HG03095 (cell line): ENCODE measurements at regions not wholly inside any gene's neighbourhood (a gene's known extent, or its start where the extent isn't known, plus 50 kb on each side); places are given as distances from the start of the nearest gene placed in this dataset.

ENCODE experiments used
- ATAC-seq: cut with Tn5 transposase; IDR thresholded peaks from one replicate; pipeline ENCODE4 v1.9.1; 2021; ENCODE audit warnings: moderate library complexity; ENCODE audit not compliant: unreplicated experiment

GRCh38 chr4:128416921-128417320 lies 129.3 kb upstream of the PGRMC2 start:
- no peak for ATAC-seq

DNA sequence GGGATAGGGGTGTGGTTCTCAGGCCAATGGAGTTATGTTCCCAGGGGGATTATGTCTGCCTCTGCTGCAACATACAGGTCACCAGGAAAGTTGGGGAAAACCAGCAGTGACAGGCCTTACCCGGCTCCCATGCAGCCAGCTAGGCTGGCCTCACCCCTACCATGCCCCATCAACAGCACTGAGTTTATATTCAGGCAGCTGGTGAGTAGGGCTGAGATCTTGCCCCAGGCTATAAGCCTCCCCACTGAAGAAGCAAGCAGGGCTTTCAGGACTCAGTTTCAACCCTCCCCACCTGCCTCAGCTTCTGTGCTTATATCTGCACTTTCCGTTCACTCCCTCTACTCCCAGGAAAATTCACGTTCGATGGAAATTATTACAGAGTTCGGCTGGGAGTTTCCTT lies 122.4 kb upstream of the PGRMC2 start:
- ATAC-seq = no peak

- ATAC-seq = no peak
These were observed 116.0 kb upstream of the PGRMC2 start for GRCh38 chr4:128403586-128403985.

GRCh38 chr4:128394778-128395177 lies 107.2 kb upstream of the PGRMC2 start:
- no peak for ATAC-seq

DNA sequence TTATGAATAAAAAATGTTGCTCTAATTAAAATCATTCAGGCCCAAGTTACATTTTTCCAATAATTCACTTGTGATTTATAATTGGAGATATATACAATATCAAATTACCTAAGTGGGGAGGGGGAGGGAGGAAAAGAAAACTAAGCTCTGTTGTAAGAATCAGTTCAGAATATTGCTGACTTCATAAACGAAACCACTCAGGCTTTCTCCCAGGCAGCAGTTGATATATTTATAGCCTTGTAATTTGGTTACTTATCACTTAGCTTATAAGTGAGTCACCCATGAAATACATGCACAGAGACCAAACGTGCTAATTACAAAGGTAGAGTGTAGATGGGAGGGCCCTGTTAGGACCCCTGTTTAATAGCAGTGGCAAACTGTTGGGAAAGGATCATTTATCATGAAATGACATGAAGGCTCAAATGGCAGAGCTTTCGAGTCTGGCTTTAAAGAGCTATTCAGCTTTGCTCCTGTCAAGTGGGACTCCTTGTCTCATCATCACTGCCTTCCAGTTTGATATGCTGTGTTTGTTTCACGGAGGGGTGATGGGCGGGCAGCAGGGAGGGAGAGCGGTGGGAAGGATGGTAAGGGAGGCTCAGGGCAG lies 105.6 kb upstream of the PGRMC2 start:
- ATAC-seq = peak; percentile 83

DNA sequence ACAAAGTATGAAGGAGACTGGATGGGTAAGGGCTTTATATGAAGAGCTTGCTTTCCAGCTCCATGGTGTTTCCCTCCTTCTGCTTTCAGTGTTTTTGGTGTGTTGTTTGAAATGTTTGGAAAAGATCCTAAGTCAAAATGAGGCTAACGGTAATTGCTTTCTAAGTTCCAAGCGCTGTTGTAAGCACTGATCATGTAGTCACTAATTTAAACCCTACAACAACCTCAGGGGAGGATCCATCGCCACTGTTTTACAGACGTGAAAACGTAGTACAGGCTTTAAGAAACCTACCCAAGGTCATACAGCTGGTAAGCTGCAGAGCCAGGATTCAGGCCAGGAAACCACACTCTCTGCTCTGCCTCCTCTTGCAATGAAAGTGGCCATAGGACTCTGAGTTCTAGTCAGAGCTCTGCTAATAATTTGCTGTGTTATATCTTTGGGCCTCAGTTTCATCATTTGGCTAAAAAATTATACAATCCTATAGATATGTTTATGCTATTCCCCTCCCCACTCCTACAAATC lies 102.9 kb upstream of the PGRMC2 start:
- ATAC-seq = no peak

DNA sequence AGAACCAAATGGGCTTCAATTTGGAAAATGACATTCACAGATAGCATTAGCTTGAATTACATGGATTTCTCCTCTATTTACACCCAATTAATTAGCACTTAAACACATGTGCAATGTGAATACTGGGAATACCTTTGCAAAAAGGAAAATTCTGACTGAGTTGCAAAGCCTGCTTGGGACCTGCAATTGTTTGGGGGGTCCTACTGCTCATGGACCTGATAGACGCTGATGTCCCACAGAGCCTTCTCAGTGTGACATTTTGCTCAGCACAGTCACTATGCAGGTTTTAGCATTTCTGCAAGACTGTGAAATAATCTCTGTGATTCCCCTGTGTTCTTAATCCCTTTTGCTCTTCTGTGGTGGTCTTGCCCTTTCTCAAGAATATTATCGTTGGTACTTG lies 101.2 kb upstream of the PGRMC2 start:
- no peak for ATAC-seq

DNA sequence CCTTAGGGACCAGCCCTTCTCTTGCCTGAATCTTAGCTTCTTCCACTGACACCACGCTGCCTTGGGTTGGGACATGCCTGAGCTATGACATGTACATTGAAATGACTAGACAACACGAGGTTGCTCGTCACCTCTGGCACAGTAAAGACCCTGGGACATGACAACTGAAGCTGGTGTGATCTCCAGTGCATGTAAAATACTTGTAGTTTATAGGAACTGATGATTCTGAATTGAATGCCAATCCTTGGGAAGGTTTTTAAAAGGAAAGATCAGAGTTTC lies 100.7 kb upstream of the PGRMC2 start:
- ATAC-seq = no peak

GRCh38 chr4:128387600-128388351 lies 100.2 kb upstream of the PGRMC2 start:
- ATAC-seq = no peak

DNA sequence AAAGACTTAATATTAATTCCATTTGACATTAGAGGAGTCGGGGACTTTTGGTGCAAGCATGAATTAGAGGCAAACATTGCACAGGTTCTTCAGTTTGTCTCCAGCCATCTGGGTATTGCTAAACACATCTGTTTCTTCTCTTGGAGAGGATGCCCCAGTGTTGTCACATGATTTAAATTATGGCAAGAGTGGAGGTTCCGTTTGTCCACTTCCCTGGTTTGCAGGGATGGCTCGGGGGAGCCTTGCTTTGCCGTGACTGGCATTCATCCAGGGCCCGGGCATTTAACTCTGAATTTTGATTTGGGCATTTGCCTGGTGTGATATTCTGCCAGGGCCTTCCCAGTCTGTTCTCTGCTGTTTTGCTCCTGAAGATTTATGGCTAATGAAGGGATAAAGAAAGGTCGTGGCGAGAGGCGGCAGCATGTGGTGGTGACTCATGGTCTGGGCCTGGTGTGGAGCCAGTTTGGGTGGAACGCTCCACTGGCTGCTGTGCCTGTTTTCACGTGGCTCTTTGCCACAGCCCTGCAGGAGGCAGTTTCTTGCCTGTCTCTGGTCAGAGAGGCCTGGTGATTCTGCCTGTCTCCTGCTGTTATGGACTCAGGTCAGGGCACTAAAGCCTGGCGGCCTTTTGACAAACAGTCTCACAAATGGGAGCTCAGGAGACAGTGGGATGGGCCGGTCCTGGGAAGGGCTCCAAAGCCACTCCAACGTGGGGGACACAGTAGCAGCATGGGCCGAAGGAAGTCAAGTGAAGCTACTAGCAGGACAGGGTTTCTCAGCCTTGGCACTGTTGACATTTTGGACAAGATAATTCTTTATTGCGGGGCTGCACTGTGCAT lies 99.4 kb upstream of the PGRMC2 start:
- no peak for ATAC-seq

DNA sequence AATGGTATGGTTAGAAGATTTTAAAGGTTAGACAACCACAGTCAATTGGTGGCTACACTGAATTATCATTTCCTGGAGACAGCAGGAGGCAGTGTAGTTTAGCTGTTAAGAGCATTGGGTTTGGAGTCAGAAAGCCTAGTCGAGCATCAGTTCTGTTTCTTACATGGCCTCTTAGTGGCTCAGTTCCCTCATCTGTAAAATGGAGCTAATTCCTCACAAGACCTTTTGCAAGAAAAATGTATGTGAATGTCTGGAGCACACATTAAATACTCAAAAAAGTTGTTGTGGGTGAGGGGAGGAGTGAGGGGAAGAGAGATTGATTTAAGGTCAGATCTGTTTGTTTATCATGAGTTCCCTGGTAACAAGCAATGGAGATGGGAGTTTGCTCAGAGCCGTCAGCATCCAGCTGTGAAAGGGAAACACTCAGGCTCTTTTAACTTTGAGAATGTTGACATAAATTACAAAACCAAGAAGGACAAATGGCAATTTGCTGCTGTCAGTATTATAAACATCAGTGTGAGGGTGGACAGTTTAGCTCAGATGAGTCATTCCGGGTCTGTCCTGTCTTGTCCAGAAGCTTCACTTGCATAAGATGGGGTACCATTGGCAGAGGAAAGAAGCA lies 98.2 kb upstream of the PGRMC2 start:
- no peak for ATAC-seq

DNA sequence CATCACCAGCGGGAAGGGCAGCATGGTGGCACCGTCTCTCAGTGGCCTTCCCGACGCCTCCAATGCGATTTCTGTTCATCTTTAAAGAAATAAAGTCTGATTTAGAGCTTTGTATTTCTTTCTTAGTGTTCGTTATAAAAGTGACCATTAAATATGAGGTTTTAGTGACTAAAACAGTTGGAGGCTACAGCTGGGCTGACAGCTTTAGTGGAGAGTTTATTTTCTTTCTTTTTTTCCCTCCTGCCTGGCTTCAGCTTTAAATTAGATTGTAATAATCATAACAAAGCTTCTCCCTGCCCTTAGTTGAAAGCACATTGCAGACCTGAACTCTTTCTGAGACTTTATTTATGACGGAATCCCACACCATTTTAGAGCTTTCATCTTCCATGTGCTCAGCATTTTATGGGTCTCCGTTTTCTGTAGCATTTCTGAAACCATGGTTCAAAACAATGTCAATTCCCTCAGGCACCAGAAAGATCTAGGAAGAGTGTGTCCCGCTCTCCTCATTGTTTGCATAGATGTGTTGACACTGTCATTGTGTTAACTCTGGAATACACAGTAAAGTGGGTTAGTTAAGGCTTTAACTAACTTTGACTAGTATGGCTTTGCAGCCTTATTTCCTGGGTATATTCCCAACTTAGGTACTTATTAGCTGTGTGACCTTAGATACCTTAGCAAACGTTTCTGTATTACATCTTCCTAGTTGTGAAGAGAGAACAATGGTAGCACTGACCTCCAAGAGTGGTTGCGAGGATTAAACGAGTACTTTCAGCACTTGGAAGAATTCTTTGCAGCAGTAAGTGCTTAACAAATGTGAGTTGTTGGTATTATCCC lies 97.4 kb upstream of the PGRMC2 start:
- no peak for ATAC-seq

DNA sequence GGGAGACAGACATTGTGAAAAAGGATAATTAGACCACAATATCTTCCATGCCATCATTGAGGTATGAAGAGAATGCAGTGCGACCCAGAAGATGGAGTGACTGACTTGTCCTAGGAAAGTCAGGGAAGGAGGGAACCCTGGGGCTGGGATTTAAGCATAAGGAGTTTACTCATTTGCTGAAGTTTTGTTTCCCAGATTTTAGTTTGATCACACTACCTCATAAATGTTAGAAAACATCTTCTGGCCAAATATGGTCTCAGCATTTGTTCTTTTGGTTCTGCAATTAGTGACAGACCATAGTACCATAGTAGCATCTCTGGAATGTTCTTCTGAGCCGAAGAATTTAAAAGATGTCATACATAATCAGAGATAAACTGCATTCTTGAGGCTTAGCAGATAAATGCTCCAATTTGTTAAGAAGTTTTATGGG lies 96.5 kb upstream of the PGRMC2 start:
- ATAC-seq = no peak

GRCh38 chr4:128381748-128382559 lies 94.3 kb upstream of the PGRMC2 start:
- no peak for ATAC-seq

DNA sequence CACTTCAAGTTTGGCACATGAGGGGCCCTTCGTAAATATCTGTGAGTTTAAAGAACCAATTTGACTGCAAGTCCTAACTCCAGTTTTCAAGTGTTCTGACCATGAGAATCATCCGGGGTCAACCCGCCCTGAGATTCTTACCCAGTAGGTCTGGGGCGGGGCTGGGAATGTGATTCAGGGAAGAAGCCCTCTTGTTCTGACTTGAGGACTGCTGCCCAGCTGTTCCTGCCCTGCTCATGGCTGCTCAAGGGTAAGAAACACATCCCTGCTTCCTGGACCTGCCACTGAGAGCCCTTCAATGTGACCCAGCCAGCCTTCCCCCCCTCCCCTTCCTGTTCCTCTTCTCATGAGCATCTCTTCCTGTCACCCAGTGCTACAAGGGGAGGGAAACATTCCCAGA lies 92.7 kb upstream of the PGRMC2 start:
- ATAC-seq = no peak

DNA sequence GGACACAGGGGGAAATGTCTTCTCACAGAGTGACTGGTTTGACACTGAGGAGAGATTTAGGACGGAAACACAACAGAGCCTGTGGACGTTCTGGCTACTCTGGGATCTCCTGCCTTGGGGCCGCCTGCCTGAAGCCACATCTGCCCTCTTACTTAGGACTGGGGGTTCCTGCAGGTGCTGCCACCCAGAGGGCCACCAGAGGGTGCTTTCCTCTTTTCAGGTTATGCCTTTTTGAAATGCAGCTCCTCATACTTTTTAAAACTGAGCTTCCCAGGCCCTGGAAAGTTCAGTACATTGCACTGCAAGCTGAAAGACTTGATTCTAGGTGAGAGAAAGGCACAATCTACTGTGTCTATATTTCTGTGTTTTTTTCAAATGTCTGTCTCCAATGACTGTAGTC lies 92.2 kb upstream of the PGRMC2 start:
- no peak for ATAC-seq

DNA sequence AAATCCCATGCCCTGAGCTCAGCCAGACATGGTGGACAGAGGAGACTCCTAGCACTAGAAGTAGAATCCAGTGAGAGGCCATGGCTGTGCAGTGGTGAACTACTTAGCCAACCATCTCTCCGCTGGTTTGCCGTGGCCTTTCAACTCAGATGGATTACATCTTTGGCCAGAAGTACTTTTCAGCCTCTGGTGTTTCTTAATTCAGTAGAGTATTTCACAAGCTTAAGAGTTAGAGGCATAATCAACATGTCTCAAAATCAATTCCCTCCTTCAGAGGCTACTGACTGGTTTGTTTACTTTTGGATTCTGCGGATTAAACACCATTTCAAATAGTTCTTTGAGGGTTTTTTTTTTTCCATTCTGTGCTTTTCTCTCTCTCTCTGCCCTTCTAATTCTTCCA lies 91.1 kb upstream of the PGRMC2 start:
- no peak for ATAC-seq

GRCh38 chr4:128376958-128377357 lies 89.3 kb upstream of the PGRMC2 start:
- no peak for ATAC-seq

GRCh38 chr4:128376303-128376702 lies 88.7 kb upstream of the PGRMC2 start:
- ATAC-seq = no peak

DNA sequence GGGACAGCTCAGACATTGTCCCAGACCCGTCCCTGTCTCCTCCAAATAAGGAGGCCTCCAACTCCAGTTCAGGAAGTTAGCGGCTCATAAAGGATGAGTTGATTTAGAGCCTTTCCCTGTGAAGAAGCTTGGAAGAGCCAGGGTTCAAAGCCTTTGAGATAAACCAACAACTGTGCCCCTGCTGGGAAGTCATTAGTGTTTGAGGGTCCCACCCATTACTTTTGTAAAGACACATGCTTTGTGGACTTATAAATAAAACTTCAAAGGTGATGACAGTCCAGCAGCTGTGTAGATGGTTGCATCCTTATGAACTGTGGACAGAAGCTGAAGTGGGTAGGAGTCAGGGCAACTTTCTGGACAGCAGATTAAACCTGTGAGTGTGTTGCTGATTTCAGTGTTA lies 86.0 kb upstream of the PGRMC2 start:
- ATAC-seq = no peak
